IMR-90 (cell line): ENCODE measurements at regions not wholly inside any gene's neighbourhood (a gene's known extent, or its start where the extent isn't known, plus 50 kb on each side); places are given as distances from the start of the nearest gene placed in this dataset.

ENCODE experiments used
- ATAC-seq: fragments of 200-7000 bp; cut with Tn5 transposase; 2 replicates; pipeline ENCODE4 v1.9.1; 2020; ENCODE audit warnings: low read depth, mild to moderate bottlenecking, moderate library complexity
- BruUV-seq: library from RNA; stranded (reverse); fragments of 400-500 nt; replicated peaks from 2 replicates; lab custom pipeline; 2021; lab: Mats Ljungman, UMichigan
- CTCF ChIA-PET: fragments of 300-600 bp; formaldehyde crosslinking; extraction: SDS; loops from one replicate; lab custom pipeline; 2021; ENCODE audit warnings: antibody characterized with exemption; lab: Yijun Ruan, JAX
- POLR2A ChIA-PET: fragments of 300-600 bp; sonication (Branson Sonifier 250); formaldehyde crosslinking; loops from one replicate; lab custom pipeline; 2022; ENCODE audit warnings: antibody characterized with exemption; ENCODE audit not compliant: unreplicated experiment; lab: Charles Lee
- DNase-seq: peaks from one replicate; pipeline ENCODE4 v3.0.0; 2013
- H2AFZ ChIP-seq: replicated peaks from 2 replicates; pipeline ENCODE3; 2013; ENCODE audit warnings: low read length, mild to moderate bottlenecking; ENCODE audit not compliant: poor library complexity
- H2AK5ac ChIP-seq: 2 replicates; pipeline ENCODE4 v1.6.1; 2013; ENCODE audit warnings: low read depth, low read length, inconsistent platforms
- H2AK9ac ChIP-seq: replicated peaks from 2 replicates; pipeline ENCODE3; 2013; ENCODE audit warnings: mild to moderate bottlenecking, low read depth, low read length, moderate library complexity; ENCODE audit not compliant: poor library complexity
- H2BK120ac ChIP-seq: 2 replicates; pipeline ENCODE4 v1.6.1; 2013; ENCODE audit warnings: low read depth, low read length, inconsistent platforms
- H2BK15ac ChIP-seq: 3 replicates; pipeline ENCODE4 v1.6.1; 2013; ENCODE audit warnings: low read depth, low read length, inconsistent platforms
- H2BK20ac ChIP-seq: 2 replicates; pipeline ENCODE4 v1.6.1; 2013; ENCODE audit warnings: low read depth, mild to moderate bottlenecking, inconsistent platforms, low read length, moderate library complexity
- H2BK5ac ChIP-seq: 2 replicates; pipeline ENCODE4 v1.6.1; 2013; ENCODE audit warnings: mild to moderate bottlenecking, low read depth, low read length, inconsistent platforms; ENCODE audit not compliant: poor library complexity, severe bottlenecking
- H3K14ac ChIP-seq: replicated peaks from 2 replicates; pipeline ENCODE4 v1.6.1; 2013; ENCODE audit warnings: low read depth, low read length, inconsistent platforms
- H3K18ac ChIP-seq: 2 replicates; pipeline ENCODE4 v1.6.1; 2013; ENCODE audit warnings: low read depth, low read length, control low read depth
- H3K23ac ChIP-seq: 2 replicates; pipeline ENCODE4 v1.6.1; 2013; ENCODE audit warnings: low read depth, low read length, inconsistent platforms
- H3K27ac ChIP-seq: 2 replicates; pipeline ENCODE4 v1.5.1; 2013; ENCODE audit warnings: mild to moderate bottlenecking, control low read depth, low read length; ENCODE audit not compliant: insufficient read depth
- H3K27me3 ChIP-seq: 2 replicates; pipeline ENCODE4 v1.6.1; 2013; ENCODE audit warnings: low read length; ENCODE audit not compliant: control insufficient read depth, insufficient read depth
- H3K36me3 ChIP-seq: 2 replicates; pipeline ENCODE4 v1.6.1; 2013; ENCODE audit warnings: low read length, mixed read lengths; ENCODE audit not compliant: control insufficient read depth, insufficient read depth
- H3K4ac ChIP-seq: 2 replicates; pipeline ENCODE4 v1.6.1; 2013; ENCODE audit warnings: low read depth, low read length, inconsistent platforms
- H3K4me1 ChIP-seq: 2 replicates; pipeline ENCODE4 v1.6.1; 2013; ENCODE audit warnings: low read length, mixed read lengths; ENCODE audit not compliant: control insufficient read depth, insufficient read depth
- H3K4me2 ChIP-seq: 2 replicates; pipeline ENCODE4 v1.6.1; 2013; ENCODE audit warnings: low read depth, mild to moderate bottlenecking, control low read depth, low read length, moderate library complexity
- H3K4me3 ChIP-seq: 2 replicates; pipeline ENCODE4 v1.5.1; 2013; ENCODE audit warnings: low read depth, mild to moderate bottlenecking, control low read depth, low read length, moderate library complexity; ENCODE audit not compliant: insufficient read depth
- H3K56ac ChIP-seq: 2 replicates; pipeline ENCODE4 v1.6.1; 2013; ENCODE audit warnings: low read length, inconsistent platforms; ENCODE audit not compliant: insufficient read depth; ENCODE audit errors: extremely low read depth
- H3K79me1 ChIP-seq, 2 experiments: 2 replicates each; pipeline ENCODE4 v1.6.1; 2013; ENCODE audit warnings: low read length in 2 of 2, inconsistent platforms in 1 of 2, low read depth in 1 of 2
- H3K9ac ChIP-seq: 2 replicates; pipeline ENCODE4 v1.6.1; 2013; ENCODE audit warnings: low read depth, low read length, control low read depth
- H3K9me1 ChIP-seq: 2 replicates; pipeline ENCODE4 v1.6.1; 2013; ENCODE audit warnings: low read length, inconsistent platforms; ENCODE audit not compliant: insufficient read depth
- H3K9me3 ChIP-seq: 2 replicates; pipeline ENCODE4 v1.6.1; 2013; ENCODE audit warnings: low read length; ENCODE audit not compliant: control insufficient read depth, insufficient read depth
- H4K20me1 ChIP-seq: 2 replicates; pipeline ENCODE4 v1.6.1; 2013; ENCODE audit warnings: low read length, inconsistent platforms; ENCODE audit not compliant: insufficient read depth
- H4K5ac ChIP-seq: 2 replicates; pipeline ENCODE4 v1.6.1; 2013; ENCODE audit warnings: mild to moderate bottlenecking, low read depth, low read length, control low read depth
- H4K8ac ChIP-seq, 2 experiments: 2 replicates each; pipeline ENCODE4 v1.6.1; 2013; ENCODE audit warnings: low read depth in 2 of 2, low read length in 2 of 2, control low read depth in 1 of 2, inconsistent platforms in 1 of 2
- H4K91ac ChIP-seq: 2 replicates; pipeline ENCODE4 v1.6.1; 2013; ENCODE audit warnings: low read depth, low read length, inconsistent platforms; ENCODE audit not compliant: insufficient read depth
- BHLHE40 ChIP-seq: fragments of 150-350 bp; IDR thresholded peaks from 2 replicates; pipeline ENCODE4 v1.6.1; 2016; ENCODE audit warnings: mild to moderate bottlenecking, low read depth, low read length
- CEBPB ChIP-seq: IDR thresholded peaks from 2 replicates; pipeline ENCODE4 v1.6.1; 2012; ENCODE audit warnings: low read depth, low read length, improper control_type of control experiment
- CHD1 ChIP-seq: IDR thresholded peaks from 2 replicates; pipeline ENCODE4 v1.6.1; 2012; ENCODE audit warnings: low read depth, low read length, improper control_type of control experiment
- CTCF ChIP-seq: conservative IDR thresholded peaks from 2 replicates; pipeline ENCODE4 v1.5.1; 2012; ENCODE audit warnings: mild to moderate bottlenecking, low read depth, low read length, improper control_type of control experiment
- ELK1 ChIP-seq: fragments of 150-350 bp; IDR thresholded peaks from 2 replicates; pipeline ENCODE4 v1.6.1; 2016; ENCODE audit warnings: low read depth, mild to moderate bottlenecking, low read length, moderate library complexity, borderline replicate concordance
- FOS ChIP-seq: fragments of 150-350 bp; IDR thresholded peaks from 2 replicates; pipeline ENCODE4 v1.6.1; 2016; ENCODE audit warnings: low read depth, low read length
- MAFK ChIP-seq: IDR thresholded peaks from 2 replicates; pipeline ENCODE4 v1.6.1; 2012; ENCODE audit warnings: low read depth, low read length, improper control_type of control experiment
- MAZ ChIP-seq: IDR thresholded peaks from 2 replicates; pipeline ENCODE4 v1.6.1; 2012; ENCODE audit warnings: low read depth, mild to moderate bottlenecking, low read length, improper control_type of control experiment, moderate library complexity, borderline replicate concordance
- MXI1 ChIP-seq: IDR thresholded peaks from 2 replicates; pipeline ENCODE4 v1.6.1; 2012; ENCODE audit warnings: low read depth, mild to moderate bottlenecking, low read length, moderate library complexity, borderline replicate concordance
- NFE2L2 ChIP-seq: fragments of 150-350 bp; IDR thresholded peaks from 2 replicates; pipeline ENCODE4 v1.6.1; 2016; ENCODE audit warnings: low read depth, mild to moderate bottlenecking, low read length
- POLR2A ChIP-seq: IDR thresholded peaks from 2 replicates; pipeline ENCODE4 v1.6.1; 2012; ENCODE audit warnings: mild to moderate bottlenecking, low read depth, low read length
- RAD21 ChIP-seq: IDR thresholded peaks from 2 replicates; pipeline ENCODE4 v1.6.1; 2012; ENCODE audit warnings: low read length, improper control_type of control experiment
- RCOR1 ChIP-seq: IDR thresholded peaks from 2 replicates; pipeline ENCODE4 v1.6.1; 2012; ENCODE audit warnings: mild to moderate bottlenecking, low read length, improper control_type of control experiment; ENCODE audit not compliant: insufficient replicate concordance
- RFX5 ChIP-seq: IDR thresholded peaks from 2 replicates; pipeline ENCODE4 v1.8.0; 2012; ENCODE audit warnings: low read depth, mild to moderate bottlenecking, low read length, moderate library complexity
- SMC3 ChIP-seq: fragments of 150-350 bp; IDR thresholded peaks from 2 replicates; pipeline ENCODE4 v1.6.1; 2016; ENCODE audit warnings: low read depth, mild to moderate bottlenecking, antibody characterized with exemption, low read length, moderate library complexity
- USF2 ChIP-seq: fragments of 150-350 bp; IDR thresholded peaks from 2 replicates; pipeline ENCODE4 v1.6.1; 2017; ENCODE audit warnings: mild to moderate bottlenecking, antibody characterized with exemption, low read length, low read depth
- WGBS, 2 experiments: methylation state at CpG; one replicate each; pipeline versions ENCODE4 v1.1.5 to v1.1.7; 2013; ENCODE audit warnings: missing lambda C conversion rate in 2 of 2; ENCODE audit not compliant: insufficient read length in 1 of 2; ENCODE audit errors: extremely low coverage in 2 of 2; 5-methylcytosine and 5-hydroxymethylcytosine counted together
- dilution Hi-C: fragments of 300-500 bp; cut with HindIII; formaldehyde crosslinking; loops from one replicate; pipeline ENCODE4 v1.14.3; 2018; ENCODE audit warnings: low sequenced_read_pairs; ENCODE audit not compliant: unreplicated experiment
- in situ Hi-C: fragments of 300-500 bp; cut with MboI; formaldehyde crosslinking; loops from 3 replicates; pipeline ENCODE4 v1.14.3; 2019; ENCODE audit warnings: low sequenced_read_pairs, inconsistent platforms, mixed read lengths
- intact Hi-C: fragments of 100-400 bp; cut with micrococcal nuclease; formaldehyde crosslinking; loops from 2 replicates; pipeline ENCODE4 v1.10.0; 2022

- Histone ChIP-seq H3K27me3 (no peaks in the 10 kb centered on the region), H3K4ac (no peak overlapping the region), H3K9ac (no peak overlapping the region), H3K36me3 (no peaks in the 10 kb centered on the region), H3K4me2 (no peak overlapping the region), H2BK15ac (no peak overlapping the region), H3K14ac (no peak overlapping the region), H4K8ac (no peak overlapping the region), H4K20me1 (no peaks in the 10 kb centered on the region), H3K23ac (no peak overlapping the region), H3K9me1 (no peaks in the 10 kb centered on the region), H2AK5ac (no peak overlapping the region), H3K56ac (no peak overlapping the region), H2BK5ac (no peak overlapping the region), H3K4me3 (no peak overlapping the region), H3K4me1 (peaks cover 2% of the 10 kb centered on the region; the same call in 1 of the 2 replicates), H4K5ac (no peak overlapping the region), H2AFZ (no peak overlapping the region), H3K79me1 (no peaks in the 10 kb centered on the region), H2BK120ac (no peak overlapping the region), H3K27ac (no peak overlapping the region), H4K91ac (no peak overlapping the region), H3K9me3 (no peaks in the 10 kb centered on the region), H2BK20ac (no peak overlapping the region), H3K18ac (no peak overlapping the region), H2AK9ac (no peak overlapping the region)
- DNase-seq = no peak
- intact Hi-C loops (no loop called here), dilution Hi-C loops (no loop called here), in situ Hi-C loops (no loop called here)
- no peak for ATAC-seq
- ChIA-PET POLR2A (no interaction called here), CTCF (interaction anchor here (1.0 kb wide), 1 partner anchor 29 kb away, joined by 3 read pairs; no protein-coding TSS in a partner anchor)
- no TSS peak for BruUV-seq
- WGBS, 2 experiments = no CpG with 5 or more reads among the region's 3 CpGs
- TF ChIP-seq ELK1 (no peak), FOS (no peak), POLR2A (no peak), CEBPB (no peak), CHD1 (no peak), RCOR1 (no peak), MAFK (no peak), CTCF (no peak), NFE2L2 (no peak), MXI1 (no peak), SMC3 (no peak), RFX5 (no peak), BHLHE40 (no peak), USF2 (no peak), RAD21 (no peak), MAZ (no peak)
These were observed 146.4 kb upstream of the STXBP5 start for GRCh38 chr6:147057705-147058342.
